GM12872 (cell line): ENCODE measurements at regions not wholly inside any gene's neighbourhood (a gene's known extent, or its start where the extent isn't known, plus 50 kb on each side); places are given as distances from the start of the nearest gene placed in this dataset.

ENCODE experiments used
- TF ChIP-seq, protein P1 (sequence below): IDR thresholded peaks from 3 replicates; pipeline ENCODE4 v1.5.1; 2011; ENCODE audit warnings: low read depth, mild to moderate bottlenecking, low read length, moderate library complexity; ENCODE audit not compliant: insufficient read depth

DNA sequence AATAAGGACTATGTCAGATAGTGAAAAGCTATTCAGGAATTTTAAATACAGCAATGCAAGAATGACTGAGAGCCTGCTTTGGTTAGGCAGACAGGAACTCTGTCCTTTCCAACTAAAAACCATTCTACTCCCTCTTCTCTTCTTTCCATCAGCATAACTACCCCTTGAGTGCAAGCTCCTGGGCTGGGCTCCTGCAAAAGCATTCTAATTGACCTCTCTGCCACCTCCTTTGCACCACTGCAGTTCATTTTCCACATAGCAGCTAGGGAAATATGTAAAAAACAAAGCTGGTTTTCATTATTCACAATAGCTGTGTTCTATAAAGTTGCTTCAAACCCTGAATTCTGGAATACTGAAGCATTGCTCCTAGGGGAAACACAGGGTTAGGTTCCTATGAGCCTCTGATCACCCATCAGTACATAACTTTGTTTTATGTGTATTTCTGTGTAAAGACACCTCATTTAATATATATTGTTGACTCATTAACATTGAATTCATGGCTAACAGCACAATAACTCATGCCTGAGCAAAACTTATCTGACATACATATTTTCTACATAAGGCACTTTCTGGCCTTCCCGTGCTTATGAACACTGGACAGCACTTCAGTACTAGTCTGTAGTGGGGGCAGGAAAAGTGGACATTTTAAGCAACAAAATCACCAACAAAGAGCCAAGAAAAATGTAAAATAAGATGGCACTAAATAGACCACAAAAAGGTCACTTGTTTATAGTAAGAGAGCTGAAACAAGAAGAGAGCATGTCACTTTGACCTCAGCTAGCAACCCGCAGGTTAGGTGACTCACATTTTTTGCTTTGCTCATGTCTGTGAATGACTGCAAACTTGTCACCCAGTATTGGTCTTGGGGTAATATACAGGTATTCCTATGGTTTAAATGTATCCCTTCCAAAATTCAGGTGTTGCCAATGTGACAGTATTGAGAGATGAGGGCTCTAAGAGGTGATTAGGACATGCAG is 57.9 kb upstream of the IRF2BP2 start:
- TF ChIP-seq, protein P1, sequence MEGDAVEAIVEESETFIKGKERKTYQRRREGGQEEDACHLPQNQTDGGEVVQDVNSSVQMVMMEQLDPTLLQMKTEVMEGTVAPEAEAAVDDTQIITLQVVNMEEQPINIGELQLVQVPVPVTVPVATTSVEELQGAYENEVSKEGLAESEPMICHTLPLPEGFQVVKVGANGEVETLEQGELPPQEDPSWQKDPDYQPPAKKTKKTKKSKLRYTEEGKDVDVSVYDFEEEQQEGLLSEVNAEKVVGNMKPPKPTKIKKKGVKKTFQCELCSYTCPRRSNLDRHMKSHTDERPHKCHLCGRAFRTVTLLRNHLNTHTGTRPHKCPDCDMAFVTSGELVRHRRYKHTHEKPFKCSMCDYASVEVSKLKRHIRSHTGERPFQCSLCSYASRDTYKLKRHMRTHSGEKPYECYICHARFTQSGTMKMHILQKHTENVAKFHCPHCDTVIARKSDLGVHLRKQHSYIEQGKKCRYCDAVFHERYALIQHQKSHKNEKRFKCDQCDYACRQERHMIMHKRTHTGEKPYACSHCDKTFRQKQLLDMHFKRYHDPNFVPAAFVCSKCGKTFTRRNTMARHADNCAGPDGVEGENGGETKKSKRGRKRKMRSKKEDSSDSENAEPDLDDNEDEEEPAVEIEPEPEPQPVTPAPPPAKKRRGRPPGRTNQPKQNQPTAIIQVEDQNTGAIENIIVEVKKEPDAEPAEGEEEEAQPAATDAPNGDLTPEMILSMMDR: no peak

DNA sequence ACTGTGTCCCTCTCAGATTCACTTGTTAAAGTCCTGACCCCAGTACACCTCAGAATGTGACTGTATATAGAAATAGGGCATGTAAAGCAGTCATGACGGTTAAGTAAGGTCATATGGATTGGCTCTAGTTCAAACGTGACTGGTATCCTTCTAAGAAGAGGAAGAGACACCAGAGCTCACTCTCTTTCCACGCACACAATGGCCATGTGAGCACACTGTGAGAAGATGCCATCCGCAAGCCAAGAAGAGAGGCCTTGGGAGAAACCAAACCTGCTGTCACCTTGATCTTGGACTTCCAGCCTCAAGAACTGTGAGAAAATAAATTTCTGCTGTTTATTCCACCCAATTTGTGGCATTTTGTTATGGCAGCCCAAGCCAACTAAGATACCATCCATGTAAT is 56.8 kb upstream of the IRF2BP2 start:
- TF ChIP-seq, protein P1: no peak

DNA sequence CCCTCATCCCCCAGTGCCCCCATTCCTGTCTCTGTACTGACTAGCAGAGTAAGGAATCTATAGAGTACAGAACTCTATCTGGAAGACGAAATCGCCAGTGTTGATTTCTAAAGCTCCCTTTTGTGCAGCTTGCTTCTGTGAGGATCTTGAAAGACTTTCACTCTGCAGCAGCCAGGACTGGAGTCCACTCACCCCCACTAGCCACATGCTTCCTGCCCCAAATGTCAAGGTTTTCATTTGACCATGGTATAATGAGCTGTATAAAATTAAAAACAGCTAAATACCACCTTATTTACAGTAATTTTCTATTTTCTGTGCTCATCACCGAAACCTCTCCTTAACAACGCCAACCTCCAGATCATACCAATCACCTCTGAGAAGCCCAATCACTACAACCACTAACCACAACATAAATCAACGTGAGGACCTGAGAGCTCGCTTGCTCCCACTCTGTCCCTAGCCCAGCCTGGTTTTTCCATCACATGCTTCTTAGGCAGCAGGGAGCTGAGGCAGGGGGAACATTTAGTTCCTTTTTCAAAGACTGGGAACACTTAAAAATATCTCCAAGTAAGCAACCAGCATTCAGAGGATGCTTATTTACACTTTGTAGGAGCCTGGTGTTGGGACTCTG is 56.1 kb upstream of the IRF2BP2 start:
- TF ChIP-seq, protein P1: no peak

DNA sequence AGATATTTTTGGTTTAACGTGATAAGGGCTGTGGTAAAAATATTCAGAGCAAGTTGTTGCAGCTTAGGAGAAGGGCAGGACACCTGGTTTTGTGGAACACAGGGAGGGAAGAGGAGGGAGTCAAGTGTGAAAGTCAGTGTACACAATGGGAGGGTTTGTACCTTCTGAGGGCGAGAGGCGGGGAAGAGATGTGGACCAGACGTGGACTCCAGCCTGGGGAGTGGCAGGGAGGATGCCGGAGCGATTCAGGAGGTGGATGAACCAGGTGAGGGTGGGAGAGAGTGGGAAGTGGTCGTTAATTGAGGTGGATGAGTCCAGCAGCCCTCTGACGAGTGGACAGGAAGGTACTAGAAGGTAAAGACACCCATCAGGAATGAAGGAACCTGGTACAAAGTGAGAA is 52.2 kb upstream of the IRF2BP2 start:
- TF ChIP-seq, protein P1: no peak

DNA sequence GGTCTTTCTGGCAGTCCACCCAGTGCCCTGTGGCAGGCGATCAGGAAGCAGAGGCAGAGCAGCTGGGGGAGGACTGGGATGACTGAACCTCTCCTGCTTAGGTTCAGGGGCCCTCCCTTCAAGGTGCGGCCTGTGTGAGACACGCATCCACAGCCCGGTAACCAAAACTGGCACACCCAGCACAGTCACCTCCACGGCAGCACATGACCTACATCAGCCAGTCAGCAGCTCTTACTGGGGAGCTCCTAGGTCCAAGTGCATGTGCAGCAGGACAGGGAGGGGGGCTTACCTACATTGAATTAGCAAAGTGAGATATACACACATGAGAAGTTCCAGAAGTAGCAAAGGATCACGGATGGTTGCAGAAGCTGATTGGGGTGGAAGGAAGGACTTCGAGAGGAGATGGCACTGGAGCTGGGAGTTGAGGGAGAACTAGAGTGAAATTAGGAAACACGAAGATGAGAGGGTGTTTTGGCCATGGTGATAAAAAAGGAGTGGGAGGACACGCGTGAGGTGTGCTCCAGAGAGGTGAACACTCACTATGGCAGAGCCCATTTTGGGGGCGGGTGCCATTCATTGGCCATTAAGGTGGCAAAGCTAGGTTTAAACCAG is 51.4 kb upstream of the IRF2BP2 start:
- TF ChIP-seq, protein P1: no peak

DNA sequence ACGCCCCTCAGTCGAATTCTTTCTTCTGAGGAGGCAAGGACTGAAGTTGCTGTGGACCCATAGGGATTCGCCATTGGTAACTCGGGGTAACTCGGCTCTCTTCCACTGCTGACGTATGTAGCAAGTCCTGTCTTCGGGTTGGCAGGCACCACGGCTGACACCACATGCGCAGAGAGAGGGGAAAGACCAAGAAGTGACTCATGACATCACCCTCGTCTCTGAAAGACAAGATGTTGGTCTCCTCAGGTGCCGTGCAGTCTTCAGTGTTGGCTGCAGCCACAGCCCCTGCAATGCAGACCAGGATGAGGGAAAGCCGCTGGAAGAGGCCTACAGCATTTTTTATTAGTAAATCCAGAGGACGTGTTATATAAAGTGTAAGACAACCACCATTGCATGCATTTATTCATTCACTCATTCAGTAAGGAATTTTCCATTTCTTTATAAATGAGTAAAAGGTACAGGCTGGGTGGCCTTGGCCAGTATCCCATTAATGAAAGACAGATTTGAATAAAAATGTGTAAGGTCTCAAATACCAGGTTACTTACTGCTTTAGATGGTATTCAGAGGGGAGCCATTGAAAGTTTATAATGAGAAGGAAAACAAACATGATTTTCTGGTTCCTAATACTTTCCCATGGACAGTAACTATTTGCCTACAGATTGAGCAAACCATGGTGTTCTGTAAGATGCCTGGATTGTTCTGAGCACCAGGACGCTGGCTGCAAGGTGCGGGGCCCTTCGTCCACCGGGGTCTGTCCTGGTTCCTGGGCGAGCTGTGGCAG is 50.7 kb upstream of the IRF2BP2 start:
- TF ChIP-seq, protein P1: no peak
